Peyer's patch (tissue), 4 donors: ENCODE measurements at regions not wholly inside any gene's neighbourhood (a gene's known extent, or its start where the extent isn't known, plus 50 kb on each side); places are given as distances from the start of the nearest gene placed in this dataset.

Experiments
- CTCF ChIP-seq, 6 experiments: fragments of 450-650 bp in 4 of 6; fragments of 200-600 bp in 2 of 6; sonication (generic) in 1 of 6; IDR thresholded peaks; one replicate each; pipeline ENCODE4 v1.5.1; 2017 to 2019; ENCODE audit warnings: antibody characterized with exemption in 6 of 6, mild to moderate bottlenecking in 3 of 6, moderate library complexity in 1 of 6
- POLR2A ChIP-seq, 2 donors: fragments of 450-650 bp; IDR thresholded peaks; one replicate each; pipeline ENCODE4 v1.5.1; 2017; ENCODE audit warnings: antibody characterized with exemption in 2 of 2, mild to moderate bottlenecking in 2 of 2, moderate library complexity in 2 of 2

- no peak for TF ChIP-seq CTCF (IDR thresholded peaks at IDR 0.05)
- TF ChIP-seq POLR2A (IDR thresholded peaks at IDR 0.05): no peak
Observed at GRCh38 chr2:205914213-205915129, 171.5 kb downstream of the INO80D start.
